Lung (tissue), 11 donors: ENCODE measurements at regions not wholly inside any gene's neighbourhood (a gene's known extent, or its start where the extent isn't known, plus 50 kb on each side); places are given as distances from the start of the nearest gene placed in this dataset.

Source experiments
- ATAC-seq: fragments of 200-7000 bp; cut with Tn5 transposase; one replicate; pipeline ENCODE4 v1.9.1; 2020; ENCODE audit warnings: moderate number of reproducible peaks; ENCODE audit not compliant: insufficient read depth, low FRiP score
- DNase-seq, 3 donors: peaks; one replicate each; pipeline ENCODE4 v3.0.0-alpha.2; 2013 to 2017
- H3K27ac ChIP-seq, 2 donors: one replicate each; pipeline ENCODE4 v1.5.1; 2013; ENCODE audit warnings: mild to moderate bottlenecking in 2 of 2, moderate library complexity in 2 of 2, control low read depth in 1 of 2, inconsistent platforms in 1 of 2, low read depth in 1 of 2, low read length in 1 of 2
- H3K27me3 ChIP-seq, 3 donors: one replicate each; pipeline ENCODE4 v1.5.1; 2013; ENCODE audit warnings: low read length in 2 of 3; ENCODE audit not compliant: control insufficient read depth in 3 of 3, insufficient read depth in 3 of 3
- H3K36me3 ChIP-seq, 4 donors: one replicate each; pipeline ENCODE4 v1.5.1; 2013; ENCODE audit warnings: low read length in 4 of 4, mild to moderate bottlenecking in 1 of 4, moderate library complexity in 1 of 4; ENCODE audit not compliant: control insufficient read depth in 4 of 4, insufficient read depth in 4 of 4
- H3K4me1 ChIP-seq, 5 donors: one replicate each; pipeline ENCODE4 v1.5.1; 2013; ENCODE audit warnings: low read length in 5 of 5, mild to moderate bottlenecking in 2 of 5, moderate library complexity in 1 of 5; ENCODE audit not compliant: control insufficient read depth in 5 of 5, insufficient read depth in 5 of 5
- H3K4me3 ChIP-seq: one replicate; pipeline ENCODE4 v1.5.1; 2013; ENCODE audit warnings: mild to moderate bottlenecking, control low read depth, moderate library complexity
- H3K9ac ChIP-seq, 2 donors: one replicate each; pipeline ENCODE4 v1.5.1; 2013; ENCODE audit warnings: low read length in 2 of 2, control low read depth in 1 of 2; ENCODE audit not compliant: insufficient read depth in 1 of 2
- H3K9me3 ChIP-seq, 4 donors: one replicate each; pipeline ENCODE4 v1.5.1; 2013; ENCODE audit warnings: low read length in 3 of 4, mild to moderate bottlenecking in 1 of 4, moderate library complexity in 1 of 4; ENCODE audit not compliant: control insufficient read depth in 4 of 4, insufficient read depth in 3 of 4
- CTCF ChIP-seq: IDR thresholded peaks from 2 replicates; pipeline ENCODE4 v1.5.1; 2012; ENCODE audit warnings: mild to moderate bottlenecking; ENCODE audit errors: control extremely low read depth, extremely low read depth
- WGBS, 2 donors: extraction: QIAGEN DNeasy Blood & Tissue Kit; methylation state at CpG; one replicate each; pipeline ENCODE4 v1.1.7; 2013; 5-methylcytosine and 5-hydroxymethylcytosine counted together
- donor health status: control.
- donor health status: control.
- donor health status: Bipolar disorder and iron deficiency.
- donor health status: healthy.
- donor health status: DM: yes; HTN: yes; CAD: no.

GRCh38 chr14:49187799-49188198 lies 398.4 kb downstream of the RPS29 start:
- Histone ChIP-seq H3K4me3 (no peak overlapping the region), H3K27ac (no peak overlapping the region), H3K4me1 (peaks cover 0 to 2% (median 0%) of the 10 kb centered on the region in 5 donors), H3K9ac (no peak overlapping the region), H3K9me3 (peaks cover 0 to 6% (median 4%) of the 10 kb centered on the region in 4 donors), H3K27me3 (no peaks in the 10 kb centered on the region), H3K36me3 (no peaks in the 10 kb centered on the region)
- TF ChIP-seq CTCF = no peak
- WGBS, 2 donors = 89 to 92% methylated on average over 4 of the region's 4 CpGs
- no peak for ATAC-seq
- no peak for DNase-seq

GRCh38 chr14:49173765-49174373 lies 412.3 kb downstream of the RPS29 start:
- Histone ChIP-seq H3K9me3 (peaks cover 0 to 7% (median 0%) of the 10 kb centered on the region in 4 donors), H3K4me1 (no peaks in the 10 kb centered on the region), H3K27me3 (no peaks in the 10 kb centered on the region), H3K4me3 (no peak overlapping the region), H3K27ac (no peak overlapping the region), H3K9ac (no peak overlapping the region), H3K36me3 (no peaks in the 10 kb centered on the region)
- DNase-seq = peak; percentile 65 to 79 (median 73)
- WGBS, 2 donors = 4 to 26% methylated on average over 3 of the region's 3 CpGs
- ATAC-seq = peak; percentile 81
- peak; percentile 13 for TF ChIP-seq CTCF

- no peak overlapping the region for H3K27ac ChIP-seq
- no peak overlapping the region for H3K9ac ChIP-seq
- WGBS, 2 donors = 58 to 81% methylated on average over 2 of the region's 2 CpGs
- no peak for TF ChIP-seq CTCF
- no peaks in the 10 kb centered on the region for H3K27me3 ChIP-seq
- H3K4me1 ChIP-seq = peaks cover 0 to 12% (median 3%) of the 10 kb centered on the region in 5 donors
- H3K9me3 ChIP-seq = no peaks in the 10 kb centered on the region
- peak; percentile 31 to 56 (median 48) for DNase-seq
- no peaks in the 10 kb centered on the region for H3K36me3 ChIP-seq
- ATAC-seq = no peak
- no peak overlapping the region for H3K4me3 ChIP-seq
These were observed 422.1 kb downstream of the RPS29 start for GRCh38 chr14:49164074-49164473.

- H3K9ac ChIP-seq = no peak overlapping the region
- no peaks in the 10 kb centered on the region for H3K36me3 ChIP-seq
- ATAC-seq (no peak), DNase-seq (no peak)
- 76 to 87% methylated on average over 2 of the region's 2 CpGs for WGBS, 2 donors
- no peak for TF ChIP-seq CTCF
- no peak overlapping the region for H3K4me3 ChIP-seq
- H3K9me3 ChIP-seq = no peaks in the 10 kb centered on the region
- no peak overlapping the region for H3K27ac ChIP-seq
- peaks cover 0 to 12% (median 3%) of the 10 kb centered on the region in 5 donors for H3K4me1 ChIP-seq
- H3K27me3 ChIP-seq = no peaks in the 10 kb centered on the region
These were observed 425.2 kb downstream of the RPS29 start for GRCh38 chr14:49160983-49161382.
